ENCODE measurements at regions not wholly inside any gene's neighbourhood (a gene's known extent, or its start where the extent isn't known, plus 50 kb on each side); places are given as distances from the start of the nearest gene placed in this dataset.

GRCh38 chr4:43275779-43276178, 383.3 kb downstream of the GRXCR1 start:
- Histone ChIP-seq H4K20me1 (ENCODE audit: insufficient read depth, poor library complexity, severe bottlenecking) (no peaks in the 10 kb centered on the region), H3K9me2 (replicated peaks; ENCODE audit: insufficient read depth) (no peaks in the 10 kb centered on the region), H3K27ac (no peak overlapping the region), H3K79me2 (no peaks in the 10 kb centered on the region), H3K4me2 (no peak overlapping the region), H3K9me3 (ENCODE audit: low read depth) (no peaks in the 10 kb centered on the region), H3K27me3 (no peaks in the 10 kb centered on the region), H3K4me3 (no peak overlapping the region), H3K4me1 (ENCODE audit: insufficient read depth) (no peaks in the 10 kb centered on the region), H3K36me3 (replicated peaks; ENCODE audit: insufficient read depth, low read depth) (no peaks in the 10 kb centered on the region), H2AFZ (no peak overlapping the region)
- no peak for DNase-seq (ENCODE audit: low spot score)
- TF ChIP-seq CTCF (IDR thresholded peaks at IDR 0.05; ENCODE audit: poor library complexity), result no peak
- no peak for TF ChIP-seq EZH2phosphoT487 (IDR thresholded peaks at IDR 0.05; ENCODE audit: low read depth, severe bottlenecking, unreplicated experiment)
- TF ChIP-seq EZH2 (IDR thresholded peaks at IDR 0.05; ENCODE audit: borderline replicate concordance), result no peak
- 83% methylated on average over 1 of the region's 1 CpG for WGBS (ENCODE audit: low lambda C conversion rate, missing lambda C conversion rate)

- no peaks in the 10 kb centered on the region for H3K9me3 ChIP-seq (ENCODE audit: low read depth)
- DNase-seq (ENCODE audit: low spot score), result no peak
- no peak overlapping the region for H3K4me2 ChIP-seq
These were observed 383.8 kb downstream of the GRXCR1 start for GRCh38 chr4:43276321-43276720.

DNA sequence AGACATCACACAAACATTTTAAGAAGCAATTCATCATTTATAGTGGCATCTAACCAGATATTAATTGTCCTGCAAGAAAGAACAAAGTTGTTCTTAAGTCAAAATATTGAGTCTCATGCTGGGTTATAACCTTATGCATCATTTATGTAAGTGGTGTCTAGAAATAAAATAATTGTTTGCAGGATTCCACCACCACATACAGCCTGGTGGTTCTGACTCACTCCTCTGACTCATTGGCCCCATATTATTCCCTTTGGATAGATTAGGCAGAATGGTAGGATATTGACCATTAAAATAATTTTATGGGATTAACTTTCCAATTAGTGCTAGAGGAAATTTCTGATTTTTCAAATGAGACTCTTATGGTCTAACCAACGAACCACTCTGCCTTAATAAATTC, 384.5 kb downstream of the GRXCR1 start:
- H3K4me3 ChIP-seq, result no peak overlapping the region
- TF ChIP-seq EZH2 (IDR thresholded peaks at IDR 0.05; ENCODE audit: borderline replicate concordance) (no peak), EZH2phosphoT487 (IDR thresholded peaks at IDR 0.05; ENCODE audit: low read depth, severe bottlenecking, unreplicated experiment) (no peak)
- no peaks in the 10 kb centered on the region for H3K4me1 ChIP-seq (ENCODE audit: insufficient read depth)
- no peak for DNase-seq (ENCODE audit: low spot score)
- H3K79me2 ChIP-seq, result no peaks in the 10 kb centered on the region
- H3K36me3 ChIP-seq (replicated peaks; ENCODE audit: insufficient read depth, low read depth), result no peaks in the 10 kb centered on the region
- no peaks in the 10 kb centered on the region for H4K20me1 ChIP-seq (ENCODE audit: insufficient read depth, poor library complexity, severe bottlenecking)
- no peak overlapping the region for H2AFZ ChIP-seq
- H3K9me2 ChIP-seq (replicated peaks; ENCODE audit: insufficient read depth), result no peaks in the 10 kb centered on the region
- no peaks in the 10 kb centered on the region for H3K27me3 ChIP-seq
- WGBS (ENCODE audit: low lambda C conversion rate, missing lambda C conversion rate), result 82% methylated on average over 1 of the region's 1 CpG
- no peak overlapping the region for H3K27ac ChIP-seq
- H3K9me3 ChIP-seq (ENCODE audit: low read depth), result no peaks in the 10 kb centered on the region
- no peak overlapping the region for H3K4me2 ChIP-seq

More at GRCh38 chr4:43276321-43276720, 383.8 kb downstream of the GRXCR1 start:
- TF ChIP-seq EZH2phosphoT487 (IDR thresholded peaks at IDR 0.05; ENCODE audit: low read depth, severe bottlenecking, unreplicated experiment) (no peak), EZH2 (IDR thresholded peaks at IDR 0.05; ENCODE audit: borderline replicate concordance) (no peak), CTCF (IDR thresholded peaks at IDR 0.05; ENCODE audit: poor library complexity) (no peak)
- Histone ChIP-seq H3K4me1 (ENCODE audit: insufficient read depth) (no peaks in the 10 kb centered on the region), H3K27me3 (no peaks in the 10 kb centered on the region), H3K4me3 (no peak overlapping the region), H3K79me2 (no peaks in the 10 kb centered on the region), H4K20me1 (ENCODE audit: insufficient read depth, poor library complexity, severe bottlenecking) (no peaks in the 10 kb centered on the region), H3K27ac (no peak overlapping the region), H3K9me2 (replicated peaks; ENCODE audit: insufficient read depth) (no peaks in the 10 kb centered on the region), H3K36me3 (replicated peaks; ENCODE audit: insufficient read depth, low read depth) (no peaks in the 10 kb centered on the region), H2AFZ (no peak overlapping the region)
- WGBS (ENCODE audit: low lambda C conversion rate, missing lambda C conversion rate), result 33% methylated on average over 1 of the region's 1 CpG

- H3K9me2 ChIP-seq (replicated peaks; ENCODE audit: insufficient read depth), result no peaks in the 10 kb centered on the region
- no peak overlapping the region for H2AFZ ChIP-seq
- H3K4me1 ChIP-seq (ENCODE audit: insufficient read depth), result no peaks in the 10 kb centered on the region
- H3K4me2 ChIP-seq, result no peak overlapping the region
- H3K27me3 ChIP-seq, result no peaks in the 10 kb centered on the region
- WGBS (ENCODE audit: low lambda C conversion rate, missing lambda C conversion rate), result 81% methylated on average over 1 of the region's 1 CpG
- no peak for DNase-seq (ENCODE audit: low spot score)
- H3K9me3 ChIP-seq (ENCODE audit: low read depth), result no peaks in the 10 kb centered on the region
- no peaks in the 10 kb centered on the region for H4K20me1 ChIP-seq (ENCODE audit: insufficient read depth, poor library complexity, severe bottlenecking)
- no peak overlapping the region for H3K27ac ChIP-seq
- H3K4me3 ChIP-seq, result no peak overlapping the region
- H3K79me2 ChIP-seq, result no peaks in the 10 kb centered on the region
- H3K36me3 ChIP-seq (replicated peaks; ENCODE audit: insufficient read depth, low read depth), result no peaks in the 10 kb centered on the region
- TF ChIP-seq EZH2phosphoT487 (IDR thresholded peaks at IDR 0.05; ENCODE audit: low read depth, severe bottlenecking, unreplicated experiment) (no peak), CTCF (IDR thresholded peaks at IDR 0.05; ENCODE audit: poor library complexity) (no peak), EZH2 (IDR thresholded peaks at IDR 0.05; ENCODE audit: borderline replicate concordance) (no peak)
These were observed 390.0 kb downstream of the GRXCR1 start for GRCh38 chr4:43282534-43282933.
